ENCODE measurements at regions not wholly inside any gene's neighbourhood (a gene's known extent, or its start where the extent isn't known, plus 50 kb on each side); places are given as distances from the start of the nearest gene placed in this dataset.
"Not testable (repeated sequence)": the region's sequence is repeated elsewhere in the genome, so short reads cannot be mapped to it uniquely, and the experiment has no call there.

DNA sequence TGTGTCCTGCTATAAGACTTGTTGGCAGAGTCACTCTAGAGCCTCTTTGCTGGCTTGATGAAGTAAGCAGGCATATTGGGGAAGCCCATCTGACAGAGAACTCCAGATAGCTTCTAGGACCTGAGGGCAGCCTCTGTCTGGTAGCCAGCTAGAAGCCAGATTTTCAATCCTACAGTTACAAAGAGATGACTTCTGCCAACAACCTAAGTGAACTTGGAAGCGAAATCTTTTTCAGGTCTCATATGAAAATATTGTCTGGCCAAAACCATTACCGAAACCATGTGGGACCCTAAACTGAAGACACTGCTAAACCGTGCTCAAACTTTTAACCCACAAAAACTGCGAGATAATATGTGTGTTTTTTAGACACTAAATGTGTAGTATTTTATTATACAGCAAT, 140.9 kb downstream of the MRPS30 start:
- H3K9me3 ChIP-seq: no peaks in the 10 kb centered on the region
- H3K36me3 ChIP-seq (ENCODE audit: low read depth, missing control alignments): no peaks in the 10 kb centered on the region
- H3K4me3 ChIP-seq: no peak overlapping the region
- no peaks in the 10 kb centered on the region for H3K4me1 ChIP-seq
- no peak for TF ChIP-seq POLR2A (IDR thresholded peaks at IDR 0.05)
- TF ChIP-seq, protein P1, sequence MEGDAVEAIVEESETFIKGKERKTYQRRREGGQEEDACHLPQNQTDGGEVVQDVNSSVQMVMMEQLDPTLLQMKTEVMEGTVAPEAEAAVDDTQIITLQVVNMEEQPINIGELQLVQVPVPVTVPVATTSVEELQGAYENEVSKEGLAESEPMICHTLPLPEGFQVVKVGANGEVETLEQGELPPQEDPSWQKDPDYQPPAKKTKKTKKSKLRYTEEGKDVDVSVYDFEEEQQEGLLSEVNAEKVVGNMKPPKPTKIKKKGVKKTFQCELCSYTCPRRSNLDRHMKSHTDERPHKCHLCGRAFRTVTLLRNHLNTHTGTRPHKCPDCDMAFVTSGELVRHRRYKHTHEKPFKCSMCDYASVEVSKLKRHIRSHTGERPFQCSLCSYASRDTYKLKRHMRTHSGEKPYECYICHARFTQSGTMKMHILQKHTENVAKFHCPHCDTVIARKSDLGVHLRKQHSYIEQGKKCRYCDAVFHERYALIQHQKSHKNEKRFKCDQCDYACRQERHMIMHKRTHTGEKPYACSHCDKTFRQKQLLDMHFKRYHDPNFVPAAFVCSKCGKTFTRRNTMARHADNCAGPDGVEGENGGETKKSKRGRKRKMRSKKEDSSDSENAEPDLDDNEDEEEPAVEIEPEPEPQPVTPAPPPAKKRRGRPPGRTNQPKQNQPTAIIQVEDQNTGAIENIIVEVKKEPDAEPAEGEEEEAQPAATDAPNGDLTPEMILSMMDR (IDR thresholded peaks at IDR 0.05): no peak
- DNase-seq: no peak
- H3K27me3 ChIP-seq: no peaks in the 10 kb centered on the region
- intact Hi-C loops (cut with DNase I; ENCODE audit: low total_unique reads): no loop called here
- WGBS, 2 donors: 93 to 94% methylated on average over 4 of the region's 4 CpGs
- H3K27ac ChIP-seq: no peak overlapping the region

DNA sequence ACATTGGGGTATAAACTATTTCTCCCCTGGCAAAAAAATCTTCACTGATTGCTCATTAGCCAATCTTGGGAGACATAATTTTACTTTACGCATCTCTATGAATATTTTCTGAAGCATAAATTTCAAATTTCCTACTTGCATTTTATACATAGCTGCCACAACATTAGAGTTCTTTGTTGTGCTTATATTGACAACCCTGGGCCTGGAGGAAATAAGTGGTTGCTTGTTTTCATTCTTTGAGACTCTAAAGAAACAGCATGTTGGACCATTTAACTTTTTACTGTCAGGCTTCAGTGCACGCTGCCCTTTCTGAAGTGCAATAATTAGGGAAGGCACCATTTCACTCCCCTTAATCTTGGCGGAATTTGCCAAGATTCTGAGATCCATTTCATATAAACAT, 142.6 kb downstream of the MRPS30 start:
- Histone ChIP-seq H3K27me3 (no peaks in the 10 kb centered on the region), H3K4me1 (no peaks in the 10 kb centered on the region), H3K36me3 (ENCODE audit: low read depth, missing control alignments) (no peaks in the 10 kb centered on the region), H3K9me3 (no peaks in the 10 kb centered on the region), H3K27ac (no peak overlapping the region), H3K4me3 (no peak overlapping the region)
- intact Hi-C loops (cut with DNase I; ENCODE audit: low total_unique reads): no loop called here
- WGBS, 2 donors: 69 to 86% methylated on average over 3 of the region's 3 CpGs
- DNase-seq: no peak
- no peak for TF ChIP-seq POLR2A (IDR thresholded peaks at IDR 0.05)
- TF ChIP-seq, protein P1 (IDR thresholded peaks at IDR 0.05): no peak

DNA sequence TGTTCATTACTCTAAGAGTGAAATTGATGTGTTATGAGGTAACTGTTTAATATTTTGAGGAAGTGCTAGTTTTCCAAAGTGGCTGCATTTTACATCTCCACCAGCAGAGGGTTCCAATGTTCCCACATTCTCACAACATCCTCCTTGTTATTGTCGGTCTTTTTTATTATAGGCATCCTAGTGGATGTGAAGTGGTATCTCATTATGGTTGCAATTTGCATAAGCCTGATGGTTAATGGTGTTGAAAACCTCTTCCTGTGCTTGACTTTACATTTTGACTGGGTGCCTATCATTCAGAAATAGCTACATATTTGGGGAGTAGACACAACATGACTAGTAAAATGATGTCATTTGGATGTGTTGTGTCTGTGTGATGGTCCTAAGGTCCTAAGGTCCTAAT, 143.6 kb downstream of the MRPS30 start:
- Histone ChIP-seq H3K4me3 (no peak overlapping the region), H3K9me3 (no peaks in the 10 kb centered on the region), H3K36me3 (ENCODE audit: low read depth, missing control alignments) (no peaks in the 10 kb centered on the region), H3K27ac (no peak overlapping the region), H3K27me3 (no peaks in the 10 kb centered on the region), H3K4me1 (no peaks in the 10 kb centered on the region)
- intact Hi-C loops (cut with DNase I; ENCODE audit: low total_unique reads): no loop called here
- 23 to 33% methylated on average over 1 of the region's 1 CpG for WGBS, 2 donors
- TF ChIP-seq POLR2A (IDR thresholded peaks at IDR 0.05): no peak
- TF ChIP-seq, protein P1 (IDR thresholded peaks at IDR 0.05): peak; percentile 39 to 64 (median 47)
- peak; percentile 44 for DNase-seq

DNA sequence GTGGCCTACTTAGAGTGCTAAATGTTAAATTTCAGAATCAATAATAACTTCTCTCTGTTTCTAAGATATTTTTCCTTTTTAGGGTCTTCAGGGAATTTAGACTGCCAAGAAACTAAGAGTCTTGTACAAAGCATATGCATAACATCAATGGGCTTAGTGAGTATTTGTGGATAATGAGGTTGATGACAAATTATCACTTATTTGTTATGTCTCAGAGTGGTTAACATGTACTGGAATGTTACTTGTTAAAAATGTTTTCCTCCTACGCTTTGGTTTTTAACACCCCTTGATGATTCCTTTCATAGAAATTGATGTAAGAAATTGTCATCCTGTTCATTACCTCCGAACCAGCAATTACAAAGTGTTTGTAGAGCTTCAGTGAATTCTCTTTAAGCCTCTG, 144.3 kb downstream of the MRPS30 start:
- no peaks in the 10 kb centered on the region for H3K27me3 ChIP-seq
- H3K36me3 ChIP-seq (ENCODE audit: low read depth, missing control alignments): no peaks in the 10 kb centered on the region
- H3K9me3 ChIP-seq: no peaks in the 10 kb centered on the region
- no peak overlapping the region for H3K27ac ChIP-seq
- TF ChIP-seq POLR2A (IDR thresholded peaks at IDR 0.05): no peak
- TF ChIP-seq, protein P1 (IDR thresholded peaks at IDR 0.05): no peak
- no peak overlapping the region for H3K4me3 ChIP-seq
- no peaks in the 10 kb centered on the region for H3K4me1 ChIP-seq
- WGBS, 2 donors: 79 to 82% methylated on average over 2 of the region's 2 CpGs
- intact Hi-C loops (cut with DNase I; ENCODE audit: low total_unique reads): no loop called here
- no peak for DNase-seq

DNA sequence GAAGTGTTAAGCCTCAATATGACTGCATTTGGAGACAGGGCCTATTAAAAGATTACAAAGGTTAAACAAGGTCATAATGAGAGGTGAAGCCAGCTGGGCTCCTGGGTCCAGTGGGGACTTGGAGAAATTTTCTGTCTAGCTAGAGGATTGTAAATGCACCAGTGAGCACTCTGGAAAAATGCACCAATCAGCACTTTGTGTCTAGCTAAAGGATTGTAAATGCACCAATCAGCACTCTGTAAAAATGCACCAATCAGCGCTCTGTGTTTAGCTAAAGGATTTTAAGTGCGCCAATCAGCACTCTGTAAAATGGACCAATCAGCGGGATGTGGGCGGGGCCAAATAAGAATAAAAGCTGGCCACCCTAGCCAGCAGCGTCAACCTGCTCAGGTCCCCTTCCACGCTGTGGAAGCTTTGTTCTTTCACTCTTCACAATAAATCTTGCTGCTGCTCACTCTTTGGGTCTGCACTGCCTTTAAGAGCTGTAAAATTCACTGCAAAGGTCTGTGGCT, 150.3 kb downstream of the MRPS30 start:
- 84 to 90% methylated on average over 6 of the region's 6 CpGs for WGBS, 2 donors
- H3K4me1 ChIP-seq; intact Hi-C loops (cut with DNase I; ENCODE audit: low total_unique reads); H3K27me3 ChIP-seq; DNase-seq; H3K9me3 ChIP-seq; H3K36me3 ChIP-seq (ENCODE audit: low read depth, missing control alignments); H3K27ac ChIP-seq; H3K4me3 ChIP-seq: not testable (repeated sequence)
